Thyroid gland (tissue), 4 donors: ENCODE measurements at regions not wholly inside any gene's neighbourhood (a gene's known extent, or its start where the extent isn't known, plus 50 kb on each side); places are given as distances from the start of the nearest gene placed in this dataset.

ENCODE experiments used
- POLR2A ChIP-seq, 2 donors: fragments of 450-650 bp; IDR thresholded peaks; one replicate each; pipeline ENCODE4 v1.6.1; 2017; ENCODE audit warnings: antibody characterized with exemption in 2 of 2, mild to moderate bottlenecking in 2 of 2, moderate library complexity in 1 of 2
- TF ChIP-seq, protein P1 (sequence below), 6 experiments: fragments of 200-600 bp in 3 of 6; fragments of 450-650 bp in 3 of 6; sonication (generic) in 3 of 6; IDR thresholded peaks; one replicate each; pipeline ENCODE4 v1.5.1; 2016 to 2019; ENCODE audit warnings: antibody characterized with exemption in 6 of 6, mild to moderate bottlenecking in 2 of 6, inconsistent platforms in 1 of 6, moderate library complexity in 1 of 6

DNA sequence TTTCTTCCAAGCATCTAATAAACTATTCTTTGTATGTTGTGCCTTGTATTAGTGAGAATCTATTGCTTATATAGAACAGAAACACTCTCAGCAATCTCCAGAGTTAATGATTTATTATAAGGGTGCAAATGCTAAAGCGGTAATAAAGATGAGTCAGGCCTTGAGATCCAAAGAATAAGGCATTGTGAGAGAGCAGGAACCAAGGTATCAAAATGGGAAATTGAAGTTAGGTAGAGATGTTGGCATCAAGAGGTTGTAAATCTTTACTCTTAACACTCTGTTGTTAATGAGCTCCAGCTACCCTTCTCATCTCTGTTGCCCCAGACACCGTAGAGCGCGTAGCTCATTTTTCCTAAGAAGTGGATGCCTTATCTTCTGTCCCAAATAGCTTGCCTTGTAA is 375.2 kb downstream of the ARL4A start:
- TF ChIP-seq, protein P1, sequence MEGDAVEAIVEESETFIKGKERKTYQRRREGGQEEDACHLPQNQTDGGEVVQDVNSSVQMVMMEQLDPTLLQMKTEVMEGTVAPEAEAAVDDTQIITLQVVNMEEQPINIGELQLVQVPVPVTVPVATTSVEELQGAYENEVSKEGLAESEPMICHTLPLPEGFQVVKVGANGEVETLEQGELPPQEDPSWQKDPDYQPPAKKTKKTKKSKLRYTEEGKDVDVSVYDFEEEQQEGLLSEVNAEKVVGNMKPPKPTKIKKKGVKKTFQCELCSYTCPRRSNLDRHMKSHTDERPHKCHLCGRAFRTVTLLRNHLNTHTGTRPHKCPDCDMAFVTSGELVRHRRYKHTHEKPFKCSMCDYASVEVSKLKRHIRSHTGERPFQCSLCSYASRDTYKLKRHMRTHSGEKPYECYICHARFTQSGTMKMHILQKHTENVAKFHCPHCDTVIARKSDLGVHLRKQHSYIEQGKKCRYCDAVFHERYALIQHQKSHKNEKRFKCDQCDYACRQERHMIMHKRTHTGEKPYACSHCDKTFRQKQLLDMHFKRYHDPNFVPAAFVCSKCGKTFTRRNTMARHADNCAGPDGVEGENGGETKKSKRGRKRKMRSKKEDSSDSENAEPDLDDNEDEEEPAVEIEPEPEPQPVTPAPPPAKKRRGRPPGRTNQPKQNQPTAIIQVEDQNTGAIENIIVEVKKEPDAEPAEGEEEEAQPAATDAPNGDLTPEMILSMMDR (IDR thresholded peaks at IDR 0.05): no peak
- TF ChIP-seq POLR2A (IDR thresholded peaks at IDR 0.05): no peak
